MM.1S (cell line): ENCODE measurements at regions not wholly inside any gene's neighbourhood (a gene's known extent, or its start where the extent isn't known, plus 50 kb on each side); places are given as distances from the start of the nearest gene placed in this dataset.

ENCODE experiments used
- DNase-seq: peaks from one replicate; pipeline ENCODE4 v3.0.0-alpha.2; 2015
- H2AFZ ChIP-seq: fragments of 300-600 bp; sonication (generic); 2 replicates; pipeline ENCODE4 v1.6.0; 2016; ENCODE audit warnings: antibody characterized with exemption, low read length
- H3F3A ChIP-seq: fragments of 300-600 bp; sonication (generic); 2 replicates; pipeline ENCODE4 v1.6.1; 2016; ENCODE audit warnings: mild to moderate bottlenecking, antibody characterized with exemption, low read length, moderate library complexity, mixed read lengths; ENCODE audit not compliant: insufficient read depth
- H3K27ac ChIP-seq: fragments of 300-600 bp; sonication (generic); 2 replicates; pipeline ENCODE4 v1.5.1; 2016; ENCODE audit warnings: mild to moderate bottlenecking, low read length
- H3K27me3 ChIP-seq: fragments of 300-600 bp; sonication (generic); replicated peaks from 2 replicates; pipeline ENCODE4 v1.6.0; 2016; ENCODE audit warnings: low read length; ENCODE audit not compliant: insufficient read depth
- H3K36me3 ChIP-seq: fragments of 300-600 bp; sonication (generic); replicated peaks from 2 replicates; pipeline ENCODE4 v1.6.1; 2016; ENCODE audit warnings: mild to moderate bottlenecking, low read length, mixed read lengths; ENCODE audit not compliant: insufficient read depth
- H3K4me1 ChIP-seq: fragments of 300-600 bp; sonication (generic); 2 replicates; pipeline ENCODE4 v1.6.1; 2016; ENCODE audit warnings: low read length, mixed read lengths
- H3K4me2 ChIP-seq: fragments of 300-600 bp; sonication (generic); 2 replicates; pipeline ENCODE4 v1.6.0; 2016; ENCODE audit warnings: low read depth, low read length
- H3K4me3 ChIP-seq: fragments of 300-600 bp; sonication (generic); 2 replicates; pipeline ENCODE4 v1.5.1; 2016; ENCODE audit warnings: low read length, mixed read lengths
- H3K79me2 ChIP-seq: fragments of 300-600 bp; sonication (generic); 2 replicates; pipeline ENCODE4 v1.6.1; 2016; ENCODE audit warnings: mixed run types, low read length, mixed read lengths
- H3K9ac ChIP-seq: fragments of 300-600 bp; sonication (generic); 2 replicates; pipeline ENCODE4 v1.6.1; 2016; ENCODE audit warnings: low read length, mixed read lengths
- H3K9me2 ChIP-seq: fragments of 300-600 bp; sonication (generic); replicated peaks from 2 replicates; pipeline ENCODE4 v1.6.1; 2016; ENCODE audit warnings: mild to moderate bottlenecking, low read length, mixed read lengths; ENCODE audit not compliant: insufficient read depth
- H3K9me3 ChIP-seq: fragments of 300-600 bp; sonication (generic); replicated peaks from 2 replicates; pipeline ENCODE4 v1.6.1; 2016; ENCODE audit warnings: mild to moderate bottlenecking, low read length, mixed read lengths; ENCODE audit not compliant: insufficient read depth
- H4K20me1 ChIP-seq: fragments of 300-600 bp; sonication (generic); 2 replicates; pipeline ENCODE4 v1.6.1; 2016; ENCODE audit warnings: mild to moderate bottlenecking, low read length, moderate library complexity, mixed read lengths; ENCODE audit not compliant: insufficient read depth
- EZH2 ChIP-seq: fragments of 300-600 bp; sonication (generic); optimal IDR thresholded peaks from 2 replicates; pipeline ENCODE3; 2017; ENCODE audit warnings: low read depth, mild to moderate bottlenecking, antibody characterized with exemption, low read length, mixed read lengths
- EZH2phosphoT487 ChIP-seq: fragments of 300-600 bp; sonication (generic); IDR thresholded peaks from 2 replicates; pipeline ENCODE4 v1.6.1; 2018; ENCODE audit warnings: antibody characterized with exemption, low read length
- TF ChIP-seq, protein P1 (sequence below): fragments of 300-600 bp; sonication (generic); IDR thresholded peaks from 2 replicates; pipeline ENCODE4 v1.5.1; 2016; ENCODE audit warnings: antibody characterized with exemption, low read length, mixed read lengths

GRCh38 chr4:11049001-11049400, 364.4 kb upstream of the CLNK start:
- H3K4me3 ChIP-seq: no peak overlapping the region
- no peaks in the 10 kb centered on the region for H3K79me2 ChIP-seq
- no peaks in the 10 kb centered on the region for H3F3A ChIP-seq
- TF ChIP-seq EZH2phosphoT487: no peak
- TF ChIP-seq EZH2: no peak
- H4K20me1 ChIP-seq: no peaks in the 10 kb centered on the region
- H3K9me2 ChIP-seq: no peaks in the 10 kb centered on the region
- no peaks in the 10 kb centered on the region for H3K9me3 ChIP-seq
- H3K4me1 ChIP-seq: no peaks in the 10 kb centered on the region
- no peak overlapping the region for H3K4me2 ChIP-seq
- H2AFZ ChIP-seq: no peak overlapping the region
- H3K9ac ChIP-seq: no peak overlapping the region
- no peaks in the 10 kb centered on the region for H3K27me3 ChIP-seq
- no peak for DNase-seq
- H3K36me3 ChIP-seq: no peaks in the 10 kb centered on the region
- H3K27ac ChIP-seq: no peak overlapping the region

GRCh38 chr4:11042760-11043159, 358.2 kb upstream of the CLNK start:
- no peaks in the 10 kb centered on the region for H3F3A ChIP-seq
- no peak overlapping the region for H2AFZ ChIP-seq
- H3K27ac ChIP-seq: no peak overlapping the region
- no peaks in the 10 kb centered on the region for H3K9me3 ChIP-seq
- DNase-seq: no peak
- no peaks in the 10 kb centered on the region for H3K36me3 ChIP-seq
- no peak overlapping the region for H3K4me3 ChIP-seq
- H3K4me1 ChIP-seq: 0 out of 2 replicates have a peak, but pooled peaks cover 3% of the 10 kb centered on the region
- H4K20me1 ChIP-seq: no peaks in the 10 kb centered on the region
- H3K9me2 ChIP-seq: no peaks in the 10 kb centered on the region
- TF ChIP-seq EZH2phosphoT487 (no peak), EZH2 (no peak)
- TF ChIP-seq, protein P1, sequence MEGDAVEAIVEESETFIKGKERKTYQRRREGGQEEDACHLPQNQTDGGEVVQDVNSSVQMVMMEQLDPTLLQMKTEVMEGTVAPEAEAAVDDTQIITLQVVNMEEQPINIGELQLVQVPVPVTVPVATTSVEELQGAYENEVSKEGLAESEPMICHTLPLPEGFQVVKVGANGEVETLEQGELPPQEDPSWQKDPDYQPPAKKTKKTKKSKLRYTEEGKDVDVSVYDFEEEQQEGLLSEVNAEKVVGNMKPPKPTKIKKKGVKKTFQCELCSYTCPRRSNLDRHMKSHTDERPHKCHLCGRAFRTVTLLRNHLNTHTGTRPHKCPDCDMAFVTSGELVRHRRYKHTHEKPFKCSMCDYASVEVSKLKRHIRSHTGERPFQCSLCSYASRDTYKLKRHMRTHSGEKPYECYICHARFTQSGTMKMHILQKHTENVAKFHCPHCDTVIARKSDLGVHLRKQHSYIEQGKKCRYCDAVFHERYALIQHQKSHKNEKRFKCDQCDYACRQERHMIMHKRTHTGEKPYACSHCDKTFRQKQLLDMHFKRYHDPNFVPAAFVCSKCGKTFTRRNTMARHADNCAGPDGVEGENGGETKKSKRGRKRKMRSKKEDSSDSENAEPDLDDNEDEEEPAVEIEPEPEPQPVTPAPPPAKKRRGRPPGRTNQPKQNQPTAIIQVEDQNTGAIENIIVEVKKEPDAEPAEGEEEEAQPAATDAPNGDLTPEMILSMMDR: no peak
- H3K4me2 ChIP-seq: no peak overlapping the region
- no peaks in the 10 kb centered on the region for H3K79me2 ChIP-seq
- H3K9ac ChIP-seq: no peak overlapping the region
- no peaks in the 10 kb centered on the region for H3K27me3 ChIP-seq

DNA sequence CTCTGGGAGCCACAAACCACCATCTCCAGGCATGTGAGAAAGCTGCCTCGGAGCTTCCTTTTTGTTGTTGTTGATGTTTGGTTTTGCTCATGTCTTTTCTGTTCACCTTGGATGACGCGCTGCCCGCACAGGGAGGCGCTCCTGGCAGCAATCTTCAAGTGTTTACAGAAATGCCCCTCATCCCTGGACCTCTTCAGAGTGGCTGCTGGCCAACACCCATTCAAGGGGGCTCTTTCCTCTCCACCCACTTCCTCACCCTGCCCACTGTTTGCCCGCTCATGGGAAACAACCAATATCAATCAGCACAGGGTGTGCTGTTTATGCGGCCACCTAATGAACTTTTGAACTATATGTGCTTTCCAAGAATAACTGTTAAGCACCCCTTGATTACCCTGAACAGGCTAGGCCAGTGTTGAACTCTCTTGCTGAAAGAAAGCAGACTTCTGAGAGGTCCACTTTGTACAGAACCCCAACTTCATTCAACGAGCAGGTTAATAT, 355.1 kb upstream of the CLNK start:
- no peaks in the 10 kb centered on the region for H3K27me3 ChIP-seq
- no peaks in the 10 kb centered on the region for H3F3A ChIP-seq
- H3K36me3 ChIP-seq: no peaks in the 10 kb centered on the region
- H3K4me3 ChIP-seq: no peak overlapping the region
- no peak overlapping the region for H3K27ac ChIP-seq
- H3K9me2 ChIP-seq: no peaks in the 10 kb centered on the region
- 0 out of 2 replicates have a peak, but pooled peaks cover 3% of the 10 kb centered on the region for H3K4me1 ChIP-seq
- H4K20me1 ChIP-seq: no peaks in the 10 kb centered on the region
- no peak overlapping the region for H3K9ac ChIP-seq
- H3K79me2 ChIP-seq: no peaks in the 10 kb centered on the region
- DNase-seq: no peak
- no peak overlapping the region for H3K4me2 ChIP-seq
- TF ChIP-seq EZH2 (no peak), EZH2phosphoT487 (no peak)
- TF ChIP-seq, protein P1: no peak
- no peak overlapping the region for H2AFZ ChIP-seq
- no peaks in the 10 kb centered on the region for H3K9me3 ChIP-seq

DNA sequence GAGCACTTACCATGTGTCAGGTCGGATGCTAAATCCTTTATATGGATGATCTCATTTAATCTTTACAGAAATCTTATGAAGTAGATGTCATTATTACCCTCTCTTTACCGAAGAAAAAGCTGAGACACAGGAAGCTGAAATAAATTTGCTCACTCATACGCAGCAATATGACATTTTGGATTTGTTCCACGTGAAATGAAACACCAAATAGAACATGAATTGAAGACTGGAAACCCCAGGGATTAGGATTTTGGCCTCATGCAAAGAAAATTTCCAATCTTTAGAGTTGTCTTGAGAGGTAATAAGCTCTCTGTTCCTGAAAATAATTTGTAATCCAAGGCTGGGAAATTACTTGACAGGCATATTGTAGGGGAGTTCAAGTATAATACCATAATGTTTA, 354.4 kb upstream of the CLNK start:
- TF ChIP-seq EZH2phosphoT487 (no peak), EZH2 (no peak)
- TF ChIP-seq, protein P1: no peak

More for the DNA sequence above, 354.4 kb upstream of the CLNK start:
- Histone ChIP-seq H3K4me2 (no peak overlapping the region), H2AFZ (no peak overlapping the region), H3K79me2 (no peaks in the 10 kb centered on the region), H3K27ac (no peak overlapping the region), H3K36me3 (no peaks in the 10 kb centered on the region), H3K9ac (no peak overlapping the region), H3K27me3 (no peaks in the 10 kb centered on the region), H3K4me1 (0 out of 2 replicates have a peak, but pooled peaks cover 3% of the 10 kb centered on the region), H4K20me1 (no peaks in the 10 kb centered on the region), H3F3A (no peaks in the 10 kb centered on the region), H3K4me3 (no peak overlapping the region), H3K9me3 (no peaks in the 10 kb centered on the region), H3K9me2 (no peaks in the 10 kb centered on the region)
- DNase-seq: no peak
